GM12873 (cell line): ENCODE measurements at regions not wholly inside any gene's neighbourhood (a gene's known extent, or its start where the extent isn't known, plus 50 kb on each side); places are given as distances from the start of the nearest gene placed in this dataset.

Source experiments
- CTCF ChIP-seq: IDR thresholded peaks from 2 replicates; pipeline ENCODE4 v1.5.1; 2012; ENCODE audit warnings: low read depth, mild to moderate bottlenecking, moderate library complexity, low read length, control low read depth; ENCODE audit not compliant: insufficient read depth; ENCODE audit errors: missing control alignments

- no peak for TF ChIP-seq CTCF
Observed at GRCh38 chrX:36957425-36958328, 50.5 kb upstream of the FAM47C start.
